Loucy (cell line): ENCODE measurements at regions not wholly inside any gene's neighbourhood (a gene's known extent, or its start where the extent isn't known, plus 50 kb on each side); places are given as distances from the start of the nearest gene placed in this dataset.

ENCODE experiments used
- EZH2phosphoT487 ChIP-seq: fragments of 200-600 bp; IDR thresholded peaks from 2 replicates; pipeline ENCODE4 v1.6.1; 2018; ENCODE audit warnings: antibody characterized with exemption, mild to moderate bottlenecking, moderate library complexity, borderline replicate concordance
- TF ChIP-seq, protein P1 (sequence below): fragments of 200-600 bp; sonication (generic); conservative IDR thresholded peaks from 2 replicates; pipeline ENCODE4 v1.5.1; 2014; ENCODE audit warnings: mild to moderate bottlenecking, antibody characterized with exemption, low read length

GRCh38 chr7:145698526-145699262 lies 417.9 kb upstream of the CNTNAP2 start:
- TF ChIP-seq, protein P1, sequence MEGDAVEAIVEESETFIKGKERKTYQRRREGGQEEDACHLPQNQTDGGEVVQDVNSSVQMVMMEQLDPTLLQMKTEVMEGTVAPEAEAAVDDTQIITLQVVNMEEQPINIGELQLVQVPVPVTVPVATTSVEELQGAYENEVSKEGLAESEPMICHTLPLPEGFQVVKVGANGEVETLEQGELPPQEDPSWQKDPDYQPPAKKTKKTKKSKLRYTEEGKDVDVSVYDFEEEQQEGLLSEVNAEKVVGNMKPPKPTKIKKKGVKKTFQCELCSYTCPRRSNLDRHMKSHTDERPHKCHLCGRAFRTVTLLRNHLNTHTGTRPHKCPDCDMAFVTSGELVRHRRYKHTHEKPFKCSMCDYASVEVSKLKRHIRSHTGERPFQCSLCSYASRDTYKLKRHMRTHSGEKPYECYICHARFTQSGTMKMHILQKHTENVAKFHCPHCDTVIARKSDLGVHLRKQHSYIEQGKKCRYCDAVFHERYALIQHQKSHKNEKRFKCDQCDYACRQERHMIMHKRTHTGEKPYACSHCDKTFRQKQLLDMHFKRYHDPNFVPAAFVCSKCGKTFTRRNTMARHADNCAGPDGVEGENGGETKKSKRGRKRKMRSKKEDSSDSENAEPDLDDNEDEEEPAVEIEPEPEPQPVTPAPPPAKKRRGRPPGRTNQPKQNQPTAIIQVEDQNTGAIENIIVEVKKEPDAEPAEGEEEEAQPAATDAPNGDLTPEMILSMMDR: no peak
- no peak for TF ChIP-seq EZH2phosphoT487
